Osteoblast (primary cell): ENCODE measurements at regions not wholly inside any gene's neighbourhood (a gene's known extent, or its start where the extent isn't known, plus 50 kb on each side); places are given as distances from the start of the nearest gene placed in this dataset.

Experiments
- DNase-seq: peaks from one replicate; pipeline ENCODE4 v3.0.0; 2011; ENCODE audit warnings: low spot score, mixed read lengths; ENCODE audit not compliant: insufficient read length; ENCODE audit errors: missing footprints
- H2AFZ ChIP-seq: 2 replicates; pipeline ENCODE4 v1.6.0; 2011; ENCODE audit warnings: mild to moderate bottlenecking, low read length
- H3K27ac ChIP-seq: 2 replicates; pipeline ENCODE4 v1.5.1; 2011; ENCODE audit warnings: mild to moderate bottlenecking, low read depth, low read length, moderate library complexity
- H3K27me3 ChIP-seq: 2 replicates; pipeline ENCODE4 v1.6.0; 2012; ENCODE audit warnings: mild to moderate bottlenecking, control low read depth, inconsistent platforms, low read length, moderate library complexity; ENCODE audit not compliant: insufficient read depth
- H3K36me3 ChIP-seq: 2 replicates; pipeline ENCODE4 v1.5.1; 2011; ENCODE audit warnings: mild to moderate bottlenecking, low read length, control low read depth, moderate library complexity; ENCODE audit not compliant: insufficient read depth
- H3K4me1 ChIP-seq: 2 replicates; pipeline ENCODE4 v1.5.1; 2011; ENCODE audit warnings: mild to moderate bottlenecking, low read length, control low read depth, moderate library complexity; ENCODE audit not compliant: insufficient read depth
- H3K4me2 ChIP-seq: 2 replicates; pipeline ENCODE4 v1.6.0; 2011; ENCODE audit warnings: mild to moderate bottlenecking, low read length; ENCODE audit not compliant: insufficient read depth
- H3K4me3 ChIP-seq: fragments of 200-600 bp; sonication (generic); 3 replicates; pipeline ENCODE4 v1.5.1; 2012; ENCODE audit warnings: mild to moderate bottlenecking, low read length, inconsistent platforms; ENCODE audit not compliant: insufficient read depth
- H3K79me2 ChIP-seq: 2 replicates; pipeline ENCODE4 v1.6.0; 2012; ENCODE audit warnings: mild to moderate bottlenecking, low read length, control low read depth, inconsistent platforms; ENCODE audit not compliant: insufficient read depth
- H3K9me3 ChIP-seq: 2 replicates; pipeline ENCODE4 v1.5.1; 2011; ENCODE audit warnings: low read depth, low read length, control low read depth
- H4K20me1 ChIP-seq: 2 replicates; pipeline ENCODE4 v1.6.0; 2012; ENCODE audit warnings: mild to moderate bottlenecking, low read length, control low read depth; ENCODE audit not compliant: insufficient read depth
- TF ChIP-seq, protein P1 (sequence below): IDR thresholded peaks from 2 replicates; pipeline ENCODE4 v1.5.1; 2011; ENCODE audit warnings: mild to moderate bottlenecking, low read depth, low read length, moderate library complexity; ENCODE audit errors: extremely low read depth

DNA sequence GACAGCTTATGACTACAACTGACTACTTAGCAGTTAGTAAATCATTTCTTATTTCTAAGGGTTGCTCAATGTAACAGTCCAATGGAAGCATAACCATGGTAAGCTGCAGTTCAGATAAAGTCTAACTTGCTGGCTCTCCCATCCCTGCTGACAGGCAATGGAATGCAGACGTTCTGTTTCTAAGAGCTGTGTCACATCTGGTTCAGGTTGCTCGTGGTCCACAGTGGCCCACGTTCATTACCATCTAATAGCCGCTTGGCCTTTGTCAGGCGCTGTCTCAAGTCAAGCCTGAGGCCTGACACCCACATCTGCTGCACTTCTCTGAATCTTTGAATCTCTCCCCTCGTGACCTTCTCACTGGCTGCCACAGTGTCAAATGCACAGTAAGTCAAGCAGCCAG lies 240.8 kb downstream of the FGFR2 start:
- H3K4me3 ChIP-seq: no peak overlapping the region
- no peaks in the 10 kb centered on the region for H3K9me3 ChIP-seq
- H3K4me2 ChIP-seq: no peak overlapping the region
- TF ChIP-seq, protein P1, sequence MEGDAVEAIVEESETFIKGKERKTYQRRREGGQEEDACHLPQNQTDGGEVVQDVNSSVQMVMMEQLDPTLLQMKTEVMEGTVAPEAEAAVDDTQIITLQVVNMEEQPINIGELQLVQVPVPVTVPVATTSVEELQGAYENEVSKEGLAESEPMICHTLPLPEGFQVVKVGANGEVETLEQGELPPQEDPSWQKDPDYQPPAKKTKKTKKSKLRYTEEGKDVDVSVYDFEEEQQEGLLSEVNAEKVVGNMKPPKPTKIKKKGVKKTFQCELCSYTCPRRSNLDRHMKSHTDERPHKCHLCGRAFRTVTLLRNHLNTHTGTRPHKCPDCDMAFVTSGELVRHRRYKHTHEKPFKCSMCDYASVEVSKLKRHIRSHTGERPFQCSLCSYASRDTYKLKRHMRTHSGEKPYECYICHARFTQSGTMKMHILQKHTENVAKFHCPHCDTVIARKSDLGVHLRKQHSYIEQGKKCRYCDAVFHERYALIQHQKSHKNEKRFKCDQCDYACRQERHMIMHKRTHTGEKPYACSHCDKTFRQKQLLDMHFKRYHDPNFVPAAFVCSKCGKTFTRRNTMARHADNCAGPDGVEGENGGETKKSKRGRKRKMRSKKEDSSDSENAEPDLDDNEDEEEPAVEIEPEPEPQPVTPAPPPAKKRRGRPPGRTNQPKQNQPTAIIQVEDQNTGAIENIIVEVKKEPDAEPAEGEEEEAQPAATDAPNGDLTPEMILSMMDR: no peak
- H3K79me2 ChIP-seq: no peaks in the 10 kb centered on the region
- no peaks in the 10 kb centered on the region for H3K27me3 ChIP-seq
- no peaks in the 10 kb centered on the region for H3K4me1 ChIP-seq
- no peak overlapping the region for H3K27ac ChIP-seq
- DNase-seq: no peak
- H3K36me3 ChIP-seq: no peaks in the 10 kb centered on the region
- no peaks in the 10 kb centered on the region for H4K20me1 ChIP-seq
- no peak overlapping the region for H2AFZ ChIP-seq

DNA sequence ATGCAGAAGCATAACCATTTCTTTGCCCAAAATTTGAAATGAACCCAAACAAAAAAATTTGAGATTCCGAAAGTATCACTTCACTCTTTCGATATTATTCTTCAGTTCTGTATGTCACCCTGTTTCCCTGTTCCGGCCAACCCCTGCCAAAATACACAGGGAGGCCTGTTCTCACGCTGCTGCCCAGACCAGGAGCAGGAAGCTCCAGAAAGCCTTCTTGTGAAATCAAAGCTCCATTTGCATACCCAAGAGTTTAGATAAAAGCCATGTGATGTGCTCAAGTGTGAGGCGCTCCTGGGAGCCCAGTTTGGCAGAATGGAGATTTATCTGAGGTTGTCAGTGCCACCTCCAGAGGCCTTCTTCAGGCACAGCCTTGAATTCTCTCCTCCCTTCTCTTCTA lies 236.2 kb downstream of the FGFR2 start:
- Histone ChIP-seq H3K79me2 (no peaks in the 10 kb centered on the region), H3K36me3 (no peaks in the 10 kb centered on the region), H3K27ac (no peak overlapping the region), H3K4me3 (no peak overlapping the region), H3K4me2 (no peak overlapping the region), H4K20me1 (no peaks in the 10 kb centered on the region), H3K9me3 (no peaks in the 10 kb centered on the region), H2AFZ (no peak overlapping the region), H3K4me1 (no peaks in the 10 kb centered on the region), H3K27me3 (no peaks in the 10 kb centered on the region)
- TF ChIP-seq, protein P1: no peak
- DNase-seq: no peak

DNA sequence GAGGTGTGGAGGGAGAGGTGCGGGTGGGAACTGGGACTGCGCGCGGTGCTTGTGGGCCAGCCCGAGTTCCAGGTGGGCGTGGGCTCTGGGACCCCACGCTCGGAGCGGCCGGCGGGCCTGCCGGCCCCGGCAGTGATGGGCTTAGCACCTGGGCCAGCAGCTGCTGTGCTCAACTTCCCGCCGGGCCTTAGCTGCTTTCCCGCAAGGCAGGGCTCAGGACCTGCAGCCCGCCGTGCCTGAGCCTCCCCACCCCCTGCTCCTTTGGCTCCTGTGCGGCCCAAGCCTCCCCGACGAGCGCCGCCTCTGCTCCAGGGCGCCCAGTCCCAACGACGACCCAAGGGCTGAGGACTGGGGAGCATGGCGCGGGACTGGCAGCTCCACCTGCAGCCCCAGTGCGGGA lies 232.7 kb downstream of the FGFR2 start:
- no peak overlapping the region for H3K4me3 ChIP-seq
- H3K27me3 ChIP-seq: no peaks in the 10 kb centered on the region
- no peaks in the 10 kb centered on the region for H3K4me1 ChIP-seq
- H3K9me3 ChIP-seq: no peaks in the 10 kb centered on the region
- no peak overlapping the region for H3K27ac ChIP-seq
- no peaks in the 10 kb centered on the region for H3K79me2 ChIP-seq
- TF ChIP-seq, protein P1: no peak
- no peak overlapping the region for H2AFZ ChIP-seq
- no peaks in the 10 kb centered on the region for H4K20me1 ChIP-seq
- DNase-seq: no peak
- H3K36me3 ChIP-seq: no peaks in the 10 kb centered on the region
- no peak overlapping the region for H3K4me2 ChIP-seq

DNA sequence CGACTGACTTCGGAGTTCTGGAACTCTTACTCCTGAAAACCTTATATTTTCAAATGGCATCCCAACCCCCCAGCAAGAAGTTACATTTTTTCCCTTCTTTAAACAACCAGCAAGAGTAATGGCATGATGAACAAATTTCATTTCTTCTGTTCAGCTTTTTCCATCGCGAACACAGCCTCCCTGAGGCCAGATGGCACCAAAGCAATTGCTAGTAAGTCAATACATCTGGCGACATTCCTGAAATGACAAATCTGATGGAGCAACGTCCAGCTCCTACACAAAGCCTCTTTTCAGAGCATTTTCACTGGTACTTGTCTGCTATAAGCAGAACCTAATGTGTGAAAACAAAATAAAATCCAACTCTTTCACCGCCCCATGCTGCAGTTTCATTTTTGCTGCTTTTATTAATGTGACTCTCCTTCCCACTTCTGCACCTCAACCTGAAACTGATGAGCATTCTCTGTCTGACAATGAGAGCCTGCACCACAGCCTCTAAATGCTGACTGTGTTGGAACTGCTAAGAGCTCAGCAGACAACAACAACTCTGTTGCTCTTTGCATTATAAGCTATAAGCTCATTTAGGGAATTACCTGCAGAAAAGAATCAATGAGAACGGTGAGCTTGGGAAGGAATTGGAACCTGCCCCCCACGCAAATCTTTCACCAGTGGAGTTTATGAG lies 229.8 kb downstream of the FGFR2 start:
- H3K4me2 ChIP-seq: no peak overlapping the region

More for the DNA sequence above, 229.8 kb downstream of the FGFR2 start:
- H3K9me3 ChIP-seq: no peaks in the 10 kb centered on the region
- H3K4me3 ChIP-seq: no peak overlapping the region
- no peaks in the 10 kb centered on the region for H3K27me3 ChIP-seq
- H3K4me1 ChIP-seq: no peaks in the 10 kb centered on the region
- H3K27ac ChIP-seq: no peak overlapping the region
- no peaks in the 10 kb centered on the region for H4K20me1 ChIP-seq
- H3K79me2 ChIP-seq: no peaks in the 10 kb centered on the region
- no peak overlapping the region for H2AFZ ChIP-seq
- DNase-seq: no peak
- TF ChIP-seq, protein P1: no peak
- H3K36me3 ChIP-seq: no peaks in the 10 kb centered on the region
